ENCODE measurements at regions not wholly inside any gene's neighbourhood (a gene's known extent, or its start where the extent isn't known, plus 50 kb on each side); places are given as distances from the start of the nearest gene placed in this dataset.
"Not testable (repeated sequence)": the region's sequence is repeated elsewhere in the genome, so short reads cannot be mapped to it uniquely, and the experiment has no call there.

DNA sequence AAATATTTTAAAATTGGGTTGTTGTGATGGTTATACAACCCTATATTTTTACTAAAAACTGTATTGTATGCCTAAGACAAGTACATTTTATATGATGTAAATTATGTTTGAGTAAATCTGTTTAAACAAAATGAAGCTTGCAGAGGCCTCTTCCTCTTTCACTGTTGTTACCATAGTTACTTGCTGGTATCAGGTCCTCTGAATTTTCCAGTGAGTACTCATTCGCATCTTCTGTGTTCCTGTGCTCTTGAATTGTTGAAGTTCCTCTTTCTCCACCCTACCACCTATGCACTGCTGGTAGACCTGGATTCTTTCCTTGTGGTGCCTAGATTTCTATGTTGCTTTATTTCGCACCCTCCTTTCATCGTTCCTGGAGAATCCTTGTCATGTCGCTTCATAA, 938.5 kb upstream of the ACO1 start:
- DNase-seq (ENCODE audit: low spot score): no peak

DNA sequence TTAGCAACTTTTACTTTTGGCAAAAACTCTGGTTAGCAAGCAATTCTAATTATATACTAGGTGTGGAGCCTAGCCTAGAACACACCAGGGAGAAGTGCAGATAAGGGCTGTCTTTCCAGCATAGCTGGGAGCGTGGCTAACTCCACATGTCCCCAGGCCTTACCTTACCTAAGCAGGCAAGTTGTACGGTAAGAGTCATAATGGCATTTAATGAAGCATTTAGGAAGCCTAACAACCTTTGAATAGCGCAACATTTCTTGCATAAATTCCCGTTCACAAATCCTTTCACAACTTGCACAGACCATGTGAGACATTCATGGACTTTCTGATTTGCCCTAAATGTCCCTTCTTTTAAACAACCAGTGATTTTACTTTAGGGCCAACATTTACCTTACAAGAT, 917.4 kb upstream of the ACO1 start:
- DNase-seq (ENCODE audit: low spot score): no peak

DNA sequence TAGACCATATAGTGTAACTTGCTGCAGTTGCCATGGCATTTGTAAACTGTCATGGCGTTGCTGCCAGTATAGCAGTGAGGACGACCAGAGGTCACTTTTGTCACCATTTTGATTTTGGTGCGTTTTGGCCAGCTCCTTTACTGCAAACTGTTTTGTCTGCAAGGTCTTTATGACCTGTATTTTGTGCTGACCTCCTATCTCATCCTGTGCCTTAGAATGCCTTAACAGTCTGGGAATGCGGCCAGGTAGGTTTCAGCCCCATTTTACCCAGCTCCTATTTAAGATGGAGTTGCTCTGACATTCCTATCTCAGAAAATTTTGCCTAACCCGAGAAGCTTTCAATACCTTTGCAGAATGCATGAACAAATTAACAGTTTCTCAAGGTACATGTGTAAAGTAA, 914.4 kb upstream of the ACO1 start:
- no peak for DNase-seq (ENCODE audit: low spot score)

DNA sequence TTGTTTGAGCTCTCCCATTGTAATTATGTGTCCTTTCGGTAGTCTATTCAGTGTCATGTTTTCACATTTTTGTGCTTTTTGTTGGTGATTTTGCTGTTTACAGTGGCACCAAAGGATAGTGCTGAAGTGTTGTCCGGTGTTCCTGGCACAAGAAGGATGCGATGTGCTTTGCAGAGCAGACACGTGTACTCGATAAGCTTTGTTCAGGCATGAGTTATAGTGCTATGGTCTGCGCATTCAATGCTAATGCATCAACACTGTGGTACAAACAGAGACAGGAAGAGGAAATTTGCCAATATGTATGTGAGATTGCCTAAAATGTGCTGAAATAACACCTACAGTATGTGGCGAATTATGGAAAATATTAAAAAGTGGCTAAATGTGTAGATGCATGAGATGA, 913.4 kb upstream of the ACO1 start:
- DNase-seq (ENCODE audit: low spot score): no peak

DNA sequence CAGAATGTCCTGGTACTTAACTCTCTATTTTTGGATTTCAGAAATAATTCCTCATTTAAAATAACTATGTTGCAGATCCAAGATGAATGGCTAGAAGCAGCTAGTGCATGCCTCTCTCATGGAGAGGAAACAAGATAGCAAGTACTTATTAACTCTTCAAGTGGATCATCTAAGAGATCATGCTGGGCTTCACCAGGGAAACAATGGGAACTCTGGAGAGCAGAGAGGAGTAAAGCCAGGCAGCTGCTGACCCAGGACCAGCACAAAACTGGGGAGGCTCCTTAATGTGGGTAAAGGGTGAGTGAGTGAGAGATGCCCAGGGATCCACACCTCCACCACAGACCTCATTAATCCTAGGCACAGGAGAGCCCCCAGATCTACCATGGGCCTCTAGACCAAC, 897.8 kb upstream of the ACO1 start:
- no peak for DNase-seq (ENCODE audit: low spot score)

DNA sequence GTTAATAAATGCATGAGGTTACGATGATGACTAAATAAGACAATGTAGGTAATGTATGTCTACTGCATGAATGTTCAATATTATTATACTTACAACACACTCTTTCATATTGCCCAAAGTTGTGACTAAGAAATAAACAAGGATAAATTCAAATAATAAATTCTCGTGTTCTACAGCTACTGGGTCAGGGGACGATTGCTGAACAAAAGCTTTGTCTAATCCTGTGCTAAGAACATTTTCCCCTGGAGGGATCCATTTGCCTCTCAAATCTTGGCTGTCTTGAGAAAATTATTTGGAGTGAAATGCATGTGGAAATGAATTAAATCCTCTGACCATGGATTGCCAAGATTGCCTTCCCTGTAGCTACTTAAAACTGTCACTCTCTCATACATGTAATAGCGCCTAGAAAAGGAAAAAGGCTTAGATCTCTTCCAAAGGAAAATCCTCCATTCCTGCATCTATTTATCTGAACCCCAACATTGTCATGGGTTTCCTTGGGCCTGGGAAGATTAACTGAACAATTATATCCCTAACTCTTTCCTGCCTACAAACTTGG, 893.8 kb upstream of the ACO1 start:
- DNase-seq (ENCODE audit: low spot score): no peak

DNA sequence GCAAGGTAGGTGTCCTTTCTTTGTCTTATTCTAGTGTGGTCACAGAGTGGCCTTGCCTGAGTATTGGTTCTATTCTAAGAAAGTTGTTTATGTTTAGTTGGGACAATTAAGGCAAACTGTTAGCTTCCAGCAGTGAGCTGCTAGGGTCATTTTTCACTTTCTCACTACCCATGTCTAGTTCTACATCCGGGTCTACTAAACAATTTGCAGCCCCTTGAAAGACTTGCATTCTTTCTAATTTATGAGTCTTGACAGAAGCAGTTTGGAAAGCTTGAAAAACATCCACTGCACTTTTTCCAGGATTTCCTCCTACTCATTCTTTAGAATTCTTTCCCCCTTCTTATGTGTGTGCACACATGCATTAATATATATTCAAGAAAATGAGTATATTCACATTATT, 892.2 kb upstream of the ACO1 start:
- DNase-seq (ENCODE audit: low spot score): no peak

DNA sequence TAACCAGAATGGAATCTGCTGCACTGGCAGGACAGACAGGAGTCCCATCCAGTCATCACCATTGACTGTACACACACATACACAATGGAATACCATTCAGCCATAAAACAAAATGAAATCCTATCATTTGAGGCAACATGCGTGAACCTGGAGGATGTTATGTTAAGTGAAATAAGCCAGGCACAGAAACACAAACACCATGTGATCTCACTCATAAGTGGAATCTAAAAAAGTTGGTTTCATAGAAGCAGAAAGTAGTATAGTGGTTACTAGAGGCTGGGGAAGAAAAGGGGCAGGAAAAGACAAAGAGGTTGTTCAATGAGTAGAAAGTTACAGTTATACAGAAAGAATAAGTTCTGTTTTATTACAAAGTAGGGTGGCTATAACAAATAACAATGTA, 884.0 kb upstream of the ACO1 start:
- DNase-seq (ENCODE audit: low spot score): no peak

DNA sequence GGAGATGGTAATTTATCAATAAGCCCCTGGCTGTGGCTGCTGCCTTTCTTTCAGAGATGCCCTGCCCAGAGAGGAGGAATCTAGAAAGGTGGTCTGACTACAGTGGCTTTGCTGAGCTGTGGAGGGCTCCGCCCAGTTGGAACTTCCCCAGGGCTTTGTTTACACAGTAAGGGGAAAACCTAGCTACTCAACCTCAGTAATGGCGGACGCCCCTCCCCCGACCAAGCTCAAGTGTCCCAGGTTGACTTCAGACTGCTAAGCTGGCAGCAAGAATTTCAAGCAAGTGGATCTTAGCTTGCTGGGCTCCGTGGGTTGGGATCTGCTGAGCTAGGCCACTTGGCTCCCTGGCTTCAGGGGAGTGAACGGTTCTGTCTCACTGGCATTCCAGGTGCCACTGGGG, 865.4 kb upstream of the ACO1 start:
- no peak for DNase-seq (ENCODE audit: low spot score)

DNA sequence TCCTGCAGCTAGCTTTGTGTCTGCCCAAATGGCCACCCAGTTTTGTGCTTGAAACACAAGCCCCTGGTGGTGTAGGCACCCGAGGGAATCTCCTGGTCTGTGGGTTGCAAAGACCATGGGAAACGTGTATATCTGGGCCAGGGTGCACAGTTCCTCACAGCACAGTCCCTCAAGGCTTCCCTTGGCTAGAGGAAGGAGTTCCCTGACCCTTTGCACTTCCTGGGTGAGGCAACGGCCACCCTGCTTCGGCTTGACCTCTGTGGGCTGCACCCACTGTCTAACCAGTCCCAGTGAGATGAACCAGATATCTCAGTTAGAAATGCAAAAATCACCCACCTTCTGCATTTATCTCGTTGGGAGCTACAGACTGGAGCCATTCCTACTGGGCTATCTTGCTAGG, 865.0 kb upstream of the ACO1 start:
- no peak for DNase-seq (ENCODE audit: low spot score)

DNA sequence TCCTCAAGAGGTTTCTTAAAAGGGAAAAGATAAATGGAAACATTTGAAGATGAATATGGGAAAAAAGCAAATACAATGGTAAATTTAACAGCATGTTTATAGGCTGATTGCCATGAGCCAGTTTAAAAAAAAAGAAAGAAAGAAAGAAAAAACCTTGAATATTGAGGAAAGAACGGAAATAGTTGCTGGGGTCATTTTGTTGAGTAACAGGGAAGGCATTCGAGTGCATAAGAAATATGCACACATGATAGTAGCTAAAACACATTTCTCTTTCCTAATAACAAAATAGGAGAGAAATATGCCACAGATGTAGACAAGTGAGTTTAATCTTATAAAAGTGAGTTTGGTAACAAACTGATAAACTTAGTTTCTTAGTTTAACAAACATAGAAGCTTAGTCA, 864.6 kb upstream of the ACO1 start:
- DNase-seq (ENCODE audit: low spot score): no peak

DNA sequence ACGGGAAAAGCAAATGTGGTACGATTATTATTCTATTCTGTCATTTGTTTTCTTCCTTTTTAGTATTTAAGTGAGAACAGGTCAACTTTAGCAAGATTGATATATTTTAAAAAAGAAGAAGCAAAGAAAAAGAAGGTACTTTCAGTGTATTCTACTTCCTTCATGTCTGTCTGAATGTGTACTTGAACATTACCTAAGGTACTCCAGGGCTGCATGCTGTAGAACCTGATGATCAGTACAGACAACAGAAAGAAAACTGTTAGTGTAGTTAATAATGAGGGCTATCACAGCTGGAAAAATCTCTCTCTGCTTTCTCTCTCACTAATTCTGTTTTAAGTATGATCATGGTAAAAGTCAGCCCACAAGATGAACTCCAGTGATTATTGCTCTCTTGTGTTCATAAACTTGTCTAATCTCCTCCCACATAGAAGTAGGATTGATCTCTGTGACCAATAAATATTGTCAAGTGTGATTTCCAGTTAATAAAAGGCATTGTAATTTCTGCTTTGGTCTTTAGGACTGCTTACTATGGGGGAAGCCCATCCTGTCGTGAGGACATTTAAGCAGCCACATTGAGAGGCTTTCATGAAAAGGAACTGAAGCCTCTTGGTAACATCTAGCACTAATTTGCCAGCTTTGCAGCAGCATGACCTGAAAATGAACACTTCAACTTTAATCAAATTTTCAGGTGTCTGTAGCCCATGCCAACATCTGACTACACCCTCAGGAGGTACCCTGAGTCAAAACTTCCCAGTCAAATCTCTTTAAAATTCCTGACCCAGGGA, 864.0 kb upstream of the ACO1 start:
- DNase-seq (ENCODE audit: low spot score): no peak

DNA sequence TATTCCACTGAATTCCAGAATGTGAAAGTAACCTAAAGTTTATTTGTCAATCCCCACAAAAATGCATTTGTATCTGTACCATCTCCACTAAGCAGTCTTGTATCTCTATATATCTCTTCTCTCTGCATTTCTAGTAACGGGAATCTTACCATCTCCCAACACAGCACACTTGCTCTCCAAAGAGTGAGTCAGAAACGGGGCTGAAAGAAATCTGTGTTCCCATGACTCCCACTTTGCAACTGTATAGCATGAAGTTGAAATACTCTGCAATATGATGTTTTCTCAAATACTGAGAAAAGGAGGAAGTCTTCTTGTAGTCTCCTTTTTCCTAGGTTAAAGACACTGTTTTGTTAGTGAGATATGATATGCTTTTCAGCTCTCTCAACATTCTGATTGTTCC, 848.8 kb upstream of the ACO1 start:
- no peak for DNase-seq (ENCODE audit: low spot score)

DNA sequence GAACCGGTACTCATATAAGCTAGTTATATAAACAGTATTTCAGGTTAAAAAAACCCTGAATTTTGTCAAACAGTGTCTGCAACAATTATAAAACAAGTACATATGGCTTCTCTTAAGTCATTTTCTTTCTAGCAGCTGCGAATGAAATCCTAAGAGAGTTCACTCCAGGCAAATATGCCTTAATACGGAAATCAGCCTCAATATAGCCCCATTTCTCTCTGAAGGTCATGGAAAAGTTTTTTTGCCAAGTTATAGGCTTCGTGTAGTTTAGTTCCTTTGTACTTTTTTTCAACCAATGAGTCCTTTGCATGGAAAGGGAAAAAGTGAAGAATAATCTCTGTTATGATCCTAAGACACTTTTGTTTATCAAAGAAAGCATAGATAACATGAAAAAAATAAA, 848.0 kb upstream of the ACO1 start:
- no peak for DNase-seq (ENCODE audit: low spot score)

DNA sequence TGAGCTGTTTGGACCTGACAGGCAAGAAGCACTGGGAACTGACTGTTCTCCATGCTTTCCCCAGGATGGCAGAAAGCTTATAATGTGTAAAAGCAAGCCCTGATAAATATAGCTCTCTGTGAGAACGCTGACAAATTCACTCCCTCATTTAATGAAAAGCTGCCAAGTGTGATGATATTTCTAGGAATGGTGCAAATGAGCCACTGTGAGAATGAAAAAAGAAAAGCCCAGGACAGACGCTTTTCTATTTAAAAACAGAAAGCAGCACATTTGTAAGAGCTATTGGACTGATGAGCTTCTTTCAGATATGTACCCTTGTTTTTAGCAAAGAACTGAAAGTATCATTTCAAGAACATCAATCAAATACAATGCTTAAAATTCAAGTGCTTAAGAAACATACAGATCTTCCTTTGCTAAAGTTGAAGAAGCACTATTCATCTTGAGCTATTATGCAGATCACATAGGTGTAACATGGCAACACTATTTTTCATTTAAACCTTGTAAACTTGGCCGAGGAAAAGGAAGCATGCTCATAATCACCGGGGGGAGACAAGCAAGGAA, 842.6 kb upstream of the ACO1 start:
- no peak for DNase-seq (ENCODE audit: low spot score)

DNA sequence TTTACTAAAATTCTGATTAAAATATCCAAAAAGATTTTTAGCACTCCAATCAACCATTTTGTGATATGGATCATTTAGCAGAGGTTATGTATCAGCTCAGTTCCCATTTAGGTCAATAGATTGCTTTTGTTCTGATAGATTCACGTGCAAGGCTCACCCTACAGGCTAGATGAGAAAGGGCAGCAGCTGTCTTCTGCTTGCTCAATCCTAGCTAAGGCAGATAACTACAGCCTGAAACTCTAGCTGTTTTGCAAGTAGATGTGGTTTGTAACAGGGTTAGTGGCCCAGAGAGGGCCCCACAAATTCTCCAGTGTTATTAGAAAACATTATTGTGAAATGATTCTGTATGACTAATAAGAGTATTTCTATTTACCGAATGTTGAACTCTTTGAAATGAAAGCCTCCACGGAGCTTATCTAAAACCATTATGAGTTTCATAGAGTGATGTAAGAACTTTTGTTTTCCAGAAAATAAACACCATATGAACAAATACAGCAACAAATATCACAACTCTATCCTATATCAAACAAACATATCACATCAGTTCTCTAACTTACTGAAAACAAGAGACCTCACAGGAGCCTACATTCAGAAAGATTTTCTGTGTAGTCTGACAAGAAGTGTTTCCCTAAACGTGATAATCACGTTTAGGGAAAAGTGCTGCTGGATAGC, 841.9 kb upstream of the ACO1 start:
- no peak for DNase-seq (ENCODE audit: low spot score)

DNA sequence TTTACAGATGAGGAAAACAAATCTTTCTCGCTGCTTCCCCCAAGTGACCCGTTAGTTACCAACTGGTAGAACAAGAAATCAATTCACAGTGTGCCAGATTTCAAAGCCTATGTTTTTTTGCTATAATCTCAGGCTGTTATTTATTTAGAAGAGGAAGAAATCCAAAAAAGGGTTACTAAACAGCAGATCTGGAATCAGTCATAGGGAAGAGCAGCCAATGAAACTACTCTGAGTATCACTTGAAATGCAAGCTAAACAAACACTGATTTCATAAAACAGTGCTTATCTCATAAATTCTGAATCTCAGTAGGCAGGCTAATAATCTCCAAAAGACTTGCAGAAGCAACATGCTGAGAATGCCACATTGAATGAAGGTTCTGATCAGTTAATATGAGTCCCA, 829.5 kb upstream of the ACO1 start:
- DNase-seq (ENCODE audit: low spot score): no peak

DNA sequence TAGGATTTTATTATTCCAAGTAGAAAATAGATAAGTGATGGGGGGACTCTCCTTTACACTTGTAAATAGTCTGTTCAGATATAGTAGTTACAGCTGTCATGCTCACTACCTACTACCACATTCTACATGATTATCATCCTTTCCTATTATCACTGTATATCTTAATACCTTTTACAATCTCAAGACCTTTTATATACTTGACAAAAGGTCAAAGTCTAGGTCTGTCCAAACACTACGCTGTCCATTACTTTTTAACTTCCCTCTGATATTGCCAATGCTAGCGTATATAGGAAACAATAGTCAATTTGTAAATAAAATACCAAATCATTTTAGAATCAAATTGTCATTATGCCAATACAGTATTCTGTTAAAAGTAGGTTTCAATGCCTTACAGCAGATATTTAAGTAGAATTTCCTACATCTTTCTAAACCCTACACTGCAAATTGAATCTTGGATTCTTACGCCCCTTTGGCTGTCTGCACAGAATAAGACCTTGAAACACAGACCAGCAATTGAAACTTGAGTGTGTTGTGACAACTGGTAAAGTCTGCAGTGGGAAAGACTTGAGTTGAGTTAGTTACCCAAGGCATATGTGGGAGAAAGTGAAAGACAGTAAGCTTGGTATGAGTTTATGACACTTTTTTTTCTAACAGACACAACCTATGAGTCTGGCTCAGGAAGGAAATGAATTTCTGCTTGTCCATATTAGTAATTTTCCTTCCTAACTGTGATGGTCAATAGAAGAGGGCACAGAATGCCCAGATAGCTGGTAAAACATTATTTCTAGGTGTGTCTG, 827.6 kb upstream of the ACO1 start:
- no peak for DNase-seq (ENCODE audit: low spot score)

DNA sequence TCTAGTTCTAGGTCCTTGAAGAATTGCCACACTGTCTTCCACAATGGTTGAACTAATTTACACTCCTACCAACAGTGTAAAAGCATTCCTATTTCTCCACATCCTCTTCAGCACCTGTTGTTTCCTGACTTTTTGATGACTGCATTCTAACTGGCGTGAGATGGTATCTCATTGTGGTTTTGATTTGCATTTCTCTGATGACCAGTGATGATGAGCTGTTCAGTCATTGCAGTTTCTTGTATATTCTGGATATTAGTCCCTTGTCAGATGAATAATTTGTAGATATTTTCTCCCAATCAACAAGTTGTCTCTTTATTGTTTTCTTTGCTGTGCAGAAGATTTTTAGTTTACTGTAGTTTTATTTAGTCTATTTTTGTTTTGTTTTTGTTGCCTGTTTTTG, 812.3 kb upstream of the ACO1 start:
- DNase-seq (ENCODE audit: low spot score): not testable (repeated sequence)

DNA sequence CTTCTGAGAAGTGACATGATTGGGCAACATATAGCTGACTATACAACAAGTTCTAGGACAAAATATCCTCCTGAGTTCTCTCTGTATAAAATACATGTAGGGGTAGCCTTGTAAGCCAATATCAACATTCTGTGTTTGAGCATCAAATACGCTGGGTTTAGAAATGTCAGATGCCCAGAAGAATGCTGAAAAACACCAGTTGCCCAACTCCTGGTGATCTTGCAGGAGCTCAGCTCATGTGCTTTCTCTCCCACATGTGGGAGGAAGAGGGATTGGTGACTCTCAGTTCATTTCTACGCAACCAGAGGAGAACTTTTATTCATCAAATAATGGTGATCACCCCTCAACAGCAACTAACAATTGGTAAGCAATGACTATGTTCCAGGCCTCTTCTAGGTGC, 810.9 kb upstream of the ACO1 start:
- no peak for DNase-seq (ENCODE audit: low spot score)

DNA sequence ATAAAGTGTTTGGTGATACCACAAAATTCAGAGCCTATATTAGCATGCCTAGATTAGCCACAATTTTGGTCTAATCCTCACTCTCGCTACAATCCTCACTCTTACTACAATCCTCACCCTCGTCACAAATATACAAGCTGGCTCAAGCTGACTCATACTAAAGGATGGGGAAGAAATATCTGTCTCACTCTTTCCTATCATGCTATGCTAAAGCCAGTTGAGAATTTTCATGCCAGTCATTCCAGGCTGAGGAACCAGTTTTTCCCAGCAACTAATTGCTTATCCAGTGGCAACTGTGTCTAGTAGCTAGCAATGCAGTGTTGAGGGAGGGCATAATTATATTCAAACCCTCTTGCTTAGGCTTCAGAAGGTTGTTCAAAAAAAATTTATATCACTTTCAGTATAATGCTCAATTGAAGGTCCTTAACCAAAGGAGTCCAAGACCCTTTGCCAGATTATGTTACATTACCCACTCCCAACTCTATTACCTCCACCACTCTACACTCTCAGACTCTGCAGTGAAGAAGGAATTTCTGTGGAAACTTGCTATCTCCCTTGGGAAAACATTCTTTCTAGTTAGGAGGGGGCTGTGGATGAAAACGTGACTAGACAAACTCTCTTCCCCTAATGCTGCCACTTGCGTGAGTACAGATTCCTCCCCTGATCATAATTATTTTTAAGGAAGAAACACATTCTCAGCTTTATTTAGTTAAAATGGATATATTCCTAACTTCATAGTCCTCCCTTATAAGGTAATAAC, 810.3 kb upstream of the ACO1 start:
- no peak for DNase-seq (ENCODE audit: low spot score)

DNA sequence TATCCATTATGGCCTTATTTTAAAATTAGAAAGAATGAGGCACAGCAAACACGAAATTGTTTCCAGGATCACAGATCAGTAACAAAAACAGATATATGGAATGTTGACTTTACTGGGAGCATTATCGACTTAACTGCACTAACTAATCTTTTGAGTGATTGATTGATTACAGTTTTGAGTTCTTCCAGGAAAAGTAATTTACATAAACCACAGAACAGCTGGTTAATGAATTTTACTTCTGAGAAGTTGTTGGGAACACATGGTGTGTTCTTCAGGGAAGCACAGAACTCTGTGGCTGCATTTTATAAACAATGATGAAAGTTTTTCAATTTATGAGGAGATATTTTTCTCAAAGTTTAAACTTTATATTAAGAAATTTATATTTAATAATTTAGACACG, 802.4 kb upstream of the ACO1 start:
- DNase-seq (ENCODE audit: low spot score): no peak

All from LoVo (cell line).